ENCODE measurements at regions not wholly inside any gene's neighbourhood (a gene's known extent, or its start where the extent isn't known, plus 50 kb on each side); places are given as distances from the start of the nearest gene placed in this dataset. TPM values are rescaled to one million over a fixed set of nuclear protein-coding genes. Genes with fewer than 3 reads are reported as not detected.

Small RNA genes in the stretch of these regions (small RNA-seq; reads per million reads assigned to genes)
- not detected for gene AL359920.1 (ENCODE audit: low read depth)

Measured in mesenchymal stem cell (in vitro differentiated cells and primary cell).